IPS DF 19.7 (cell line): ENCODE measurements at regions not wholly inside any gene's neighbourhood (a gene's known extent, or its start where the extent isn't known, plus 50 kb on each side); places are given as distances from the start of the nearest gene placed in this dataset.

Experiments
- DNase-seq: peaks from one replicate; pipeline ENCODE4 v3.0.0-alpha.2; 2013; ENCODE audit warnings: low read depth, low spot score

- DNase-seq = no peak
Measured at GRCh38 chr14:101398011-101398410, 163.3 kb upstream of the DIO3 start.

- no peak for DNase-seq
Measured at GRCh38 chr14:101399737-101400517, 161.4 kb upstream of the DIO3 start.

- DNase-seq = no peak
Measured at GRCh38 chr14:101400830-101401229, 160.5 kb upstream of the DIO3 start.

GRCh38 chr14:101402936-101403660 is 158.2 kb upstream of the DIO3 start:
- no peak for DNase-seq

- peak; percentile 5 for DNase-seq
Measured at GRCh38 chr14:101404426-101405170, 156.7 kb upstream of the DIO3 start.

- no peak for DNase-seq
Measured at GRCh38 chr14:101405171-101405883, 156.0 kb upstream of the DIO3 start.

- DNase-seq = no peak
Measured at GRCh38 chr14:101406921-101407320, 154.4 kb upstream of the DIO3 start.

GRCh38 chr14:101407328-101407727 is 154.0 kb upstream of the DIO3 start:
- DNase-seq = no peak

GRCh38 chr14:101408077-101408831 is 153.0 kb upstream of the DIO3 start:
- DNase-seq = no peak

GRCh38 chr14:101409006-101409543 is 152.2 kb upstream of the DIO3 start:
- no peak for DNase-seq

GRCh38 chr14:101410126-101410525 is 151.2 kb upstream of the DIO3 start:
- no peak for DNase-seq

GRCh38 chr14:101411151-101411550 is 150.1 kb upstream of the DIO3 start:
- no peak for DNase-seq

- DNase-seq = no peak
Measured at GRCh38 chr14:101411779-101412178, 149.5 kb upstream of the DIO3 start.

GRCh38 chr14:101412739-101413138 is 148.6 kb upstream of the DIO3 start:
- DNase-seq = no peak

- no peak for DNase-seq
Measured at GRCh38 chr14:101417434-101417833, 143.9 kb upstream of the DIO3 start.

- no peak for DNase-seq
Measured at GRCh38 chr14:101418601-101419000, 142.7 kb upstream of the DIO3 start.

- DNase-seq = no peak
Measured at GRCh38 chr14:101426466-101426865, 134.8 kb upstream of the DIO3 start.

GRCh38 chr14:101428409-101428808 is 132.9 kb upstream of the DIO3 start:
- DNase-seq = no peak

GRCh38 chr14:101435546-101435945 is 125.7 kb upstream of the DIO3 start:
- DNase-seq = no peak

GRCh38 chr14:101439023-101439422 is 122.3 kb upstream of the DIO3 start:
- no peak for DNase-seq

GRCh38 chr14:101440496-101440895 is 120.8 kb upstream of the DIO3 start:
- no peak for DNase-seq
